Endothelial cell (in vitro differentiated cells): ENCODE measurements at regions not wholly inside any gene's neighbourhood (a gene's known extent, or its start where the extent isn't known, plus 50 kb on each side); places are given as distances from the start of the nearest gene placed in this dataset.

Experiments
- DNase-seq: peaks from one replicate; pipeline ENCODE4 v3.0.0; 2021; ENCODE audit warnings: low spot score
- H3K27ac Mint-ChIP-seq: one replicate; pipeline ENCODE4 v1.8.0; 2021; ENCODE audit warnings: mixed read lengths, inconsistent platforms; ENCODE audit not compliant: unreplicated experiment
- H3K27me3 Mint-ChIP-seq: one replicate; pipeline ENCODE4 v1.8.0; 2021; ENCODE audit warnings: mild to moderate bottlenecking, moderate library complexity, mixed read lengths, inconsistent platforms; ENCODE audit not compliant: unreplicated experiment
- H3K36me3 Mint-ChIP-seq: one replicate; pipeline ENCODE4 v1.8.0; 2021; ENCODE audit warnings: mild to moderate bottlenecking, low read depth, mixed read lengths, inconsistent platforms; ENCODE audit not compliant: unreplicated experiment
- H3K4me1 Mint-ChIP-seq: one replicate; pipeline ENCODE4 v1.8.0; 2021; ENCODE audit warnings: mild to moderate bottlenecking, mixed read lengths, inconsistent platforms; ENCODE audit not compliant: unreplicated experiment
- H3K4me3 Mint-ChIP-seq: one replicate; pipeline ENCODE4 v1.8.0; 2021; ENCODE audit warnings: mild to moderate bottlenecking, mixed read lengths, inconsistent platforms; ENCODE audit not compliant: unreplicated experiment
- H3K9me3 Mint-ChIP-seq: one replicate; pipeline ENCODE4 v1.8.0; 2021; ENCODE audit warnings: mixed read lengths, inconsistent platforms; ENCODE audit not compliant: unreplicated experiment
- CTCF ChIP-seq: fragments of 200-600 bp; sonication (generic); IDR thresholded peaks from one replicate; pipeline ENCODE4 v1.5.0; 2021; ENCODE audit warnings: antibody characterized with exemption; ENCODE audit not compliant: unreplicated experiment

- H3K9me3 Mint-ChIP-seq: no peaks in the 10 kb centered on the region
- no peaks in the 10 kb centered on the region for H3K36me3 Mint-ChIP-seq
- no peak overlapping the region for H3K4me3 Mint-ChIP-seq
- DNase-seq: no peak
- TF ChIP-seq CTCF: no peak
- no peak overlapping the region for H3K27ac Mint-ChIP-seq
- no peaks in the 10 kb centered on the region for H3K4me1 Mint-ChIP-seq
- H3K27me3 Mint-ChIP-seq: no peaks in the 10 kb centered on the region
Observed at GRCh38 chr12:33653362-33653761, 213.7 kb upstream of the SYT10 start.

GRCh38 chr12:33654313-33654712 is 214.7 kb upstream of the SYT10 start:
- Mint-ChIP-seq H3K36me3 (no peaks in the 10 kb centered on the region), H3K27me3 (no peaks in the 10 kb centered on the region), H3K4me3 (no peak overlapping the region), H3K27ac (no peak overlapping the region), H3K4me1 (no peaks in the 10 kb centered on the region), H3K9me3 (no peaks in the 10 kb centered on the region)
- no peak for DNase-seq
- no peak for TF ChIP-seq CTCF

- Mint-ChIP-seq H3K27ac (no peak overlapping the region), H3K27me3 (no peaks in the 10 kb centered on the region), H3K36me3 (no peaks in the 10 kb centered on the region), H3K9me3 (no peaks in the 10 kb centered on the region), H3K4me3 (no peak overlapping the region), H3K4me1 (no peaks in the 10 kb centered on the region)
- DNase-seq: no peak
- TF ChIP-seq CTCF: no peak
Observed at GRCh38 chr12:33663000-33663654, 223.5 kb upstream of the SYT10 start.

GRCh38 chr12:33669349-33669748 is 229.7 kb upstream of the SYT10 start:
- Mint-ChIP-seq H3K36me3 (no peaks in the 10 kb centered on the region), H3K27ac (no peak overlapping the region), H3K9me3 (no peaks in the 10 kb centered on the region), H3K4me1 (no peaks in the 10 kb centered on the region), H3K4me3 (no peak overlapping the region), H3K27me3 (no peaks in the 10 kb centered on the region)
- TF ChIP-seq CTCF: no peak
- DNase-seq: no peak

GRCh38 chr12:33670284-33670683 is 230.7 kb upstream of the SYT10 start:
- Mint-ChIP-seq H3K9me3 (no peaks in the 10 kb centered on the region), H3K4me1 (no peaks in the 10 kb centered on the region), H3K27me3 (no peaks in the 10 kb centered on the region), H3K4me3 (no peak overlapping the region), H3K27ac (no peak overlapping the region), H3K36me3 (no peaks in the 10 kb centered on the region)
- DNase-seq: no peak
- TF ChIP-seq CTCF: no peak
